Liver (tissue), 8 donors: ENCODE measurements at regions not wholly inside any gene's neighbourhood (a gene's known extent, or its start where the extent isn't known, plus 50 kb on each side); places are given as distances from the start of the nearest gene placed in this dataset.

ENCODE experiments used
- DNase-seq: peaks from one replicate; pipeline ENCODE4 v3.0.0-alpha.2; 2017; ENCODE audit warnings: low spot score
- H3K27ac ChIP-seq, 2 donors: one replicate each; pipeline ENCODE4 v1.7.0; 2013; ENCODE audit warnings: inconsistent platforms in 2 of 2, low read length in 2 of 2, control low read depth in 1 of 2, low read depth in 1 of 2, mild to moderate bottlenecking in 1 of 2
- H3K27me3 ChIP-seq, 4 donors: one replicate each; pipeline versions ENCODE4 v1.6.1 to v1.7.0; 2013; ENCODE audit warnings: low read length in 3 of 4, inconsistent platforms in 1 of 4, mild to moderate bottlenecking in 1 of 4, moderate library complexity in 1 of 4; ENCODE audit not compliant: control insufficient read depth in 4 of 4, insufficient read depth in 4 of 4
- H3K36me3 ChIP-seq, 4 donors: one replicate each; pipeline versions ENCODE4 v1.6.1 to v1.7.0; 2013; ENCODE audit warnings: low read length in 3 of 4, mild to moderate bottlenecking in 3 of 4, low read depth in 1 of 4, moderate library complexity in 1 of 4; ENCODE audit not compliant: control insufficient read depth in 4 of 4, insufficient read depth in 3 of 4
- H3K4me1 ChIP-seq, 4 donors: one replicate each; pipeline versions ENCODE4 v1.6.1 to v1.7.0; 2013; ENCODE audit warnings: low read length in 3 of 4, mild to moderate bottlenecking in 3 of 4, moderate library complexity in 1 of 4; ENCODE audit not compliant: control insufficient read depth in 4 of 4, insufficient read depth in 4 of 4
- H3K4me3 ChIP-seq, 3 donors: one replicate each; pipeline versions ENCODE4 v1.6.1 to v1.7.0; 2013; ENCODE audit warnings: low read length in 3 of 3, control low read depth in 1 of 3, low read depth in 1 of 3, mild to moderate bottlenecking in 1 of 3
- H3K9ac ChIP-seq, 2 donors: one replicate each; pipeline ENCODE4 v1.7.0; 2013; ENCODE audit warnings: low read length in 2 of 2, mild to moderate bottlenecking in 2 of 2, moderate library complexity in 2 of 2, control low read depth in 1 of 2, low read depth in 1 of 2
- H3K9me3 ChIP-seq, 4 donors: one replicate each; pipeline versions ENCODE4 v1.6.1 to v1.7.0; 2013; ENCODE audit warnings: low read length in 3 of 4; ENCODE audit not compliant: control insufficient read depth in 4 of 4
- ATF3 ChIP-seq: IDR thresholded peaks from 2 replicates; pipeline ENCODE4 v1.6.1; 2016; ENCODE audit warnings: antibody characterized with exemption
- CTCF ChIP-seq: fragments of 150-350 bp; IDR thresholded peaks from 2 replicates; pipeline ENCODE4 v1.5.1; 2017; ENCODE audit warnings: improper control_type of control experiment, low read depth, low read length; ENCODE audit not compliant: missing input control
- EGR1 ChIP-seq, 2 donors: IDR thresholded peaks; 2 replicates each; pipeline ENCODE4 v1.6.1; 2016 to 2018; ENCODE audit warnings: antibody characterized with exemption in 2 of 2, low read depth in 2 of 2
- FOXA1 ChIP-seq: IDR thresholded peaks from 2 replicates; pipeline ENCODE4 v1.6.1; 2016; ENCODE audit warnings: antibody characterized with exemption
- FOXA2 ChIP-seq: IDR thresholded peaks from 2 replicates; pipeline ENCODE4 v1.6.1; 2016; ENCODE audit warnings: antibody characterized with exemption
- GABPA ChIP-seq, 2 donors: IDR thresholded peaks in 1 of 2; conservative IDR thresholded peaks in 1 of 2; 2 replicates each; pipeline ENCODE4 v1.6.1; 2016; ENCODE audit warnings: antibody characterized with exemption in 2 of 2, mild to moderate bottlenecking in 1 of 2, moderate library complexity in 1 of 2
- HNF4G ChIP-seq: IDR thresholded peaks from 2 replicates; pipeline ENCODE4 v1.6.1; 2016; ENCODE audit warnings: antibody characterized with exemption
- JUND ChIP-seq, 2 donors: IDR thresholded peaks; 2 replicates each; pipeline ENCODE4 v1.6.1; 2016; ENCODE audit warnings: antibody characterized with exemption in 2 of 2
- MAX ChIP-seq: IDR thresholded peaks from 2 replicates; pipeline ENCODE4 v1.6.1; 2016; ENCODE audit warnings: antibody characterized with exemption
- RAD21 ChIP-seq, 2 donors: IDR thresholded peaks; 2 replicates each; pipeline ENCODE4 v1.6.1; 2016; ENCODE audit warnings: antibody characterized with exemption in 2 of 2, mild to moderate bottlenecking in 2 of 2
- REST ChIP-seq: IDR thresholded peaks from 2 replicates; pipeline ENCODE4 v1.6.1; 2016; ENCODE audit warnings: antibody characterized with exemption, mild to moderate bottlenecking
- RXRA ChIP-seq, 2 donors: IDR thresholded peaks; 2 replicates each; pipeline ENCODE4 v1.6.1; 2017 to 2018; ENCODE audit warnings: antibody characterized with exemption in 2 of 2, mild to moderate bottlenecking in 1 of 2
- SP1 ChIP-seq: IDR thresholded peaks from 2 replicates; pipeline ENCODE4 v1.6.1; 2018; ENCODE audit warnings: antibody characterized with exemption, mild to moderate bottlenecking
- TAF1 ChIP-seq: conservative IDR thresholded peaks from 2 replicates; pipeline ENCODE4 v1.6.1; 2016; ENCODE audit warnings: antibody characterized with exemption, mild to moderate bottlenecking
- ZBTB33 ChIP-seq: IDR thresholded peaks from 2 replicates; pipeline ENCODE4 v1.6.1; 2016; ENCODE audit warnings: antibody characterized with exemption
- WGBS: extraction: QIAGEN DNeasy Blood & Tissue Kit; methylation state at CpG from one replicate; pipeline ENCODE4 v1.1.7; 2013; 5-methylcytosine and 5-hydroxymethylcytosine counted together
- donor health status: healthy.
- donor health status: healthy.
- donor health status: healthy.
- donor health status: healthy.
- donor health status: healthy.

GRCh38 chr16:6153901-6154300, 1056.3 kb upstream of the EEF2KMT start:
- Histone ChIP-seq H3K4me1 (no peaks in the 10 kb centered on the region), H3K27ac (no peak overlapping the region), H3K27me3 (no peaks in the 10 kb centered on the region), H3K4me3 (no peak overlapping the region), H3K9ac (no peak overlapping the region), H3K36me3 (no peaks in the 10 kb centered on the region), H3K9me3 (no peaks in the 10 kb centered on the region)
- 82% methylated on average over 5 of the region's 5 CpGs for WGBS
- DNase-seq = no peak
- TF ChIP-seq HNF4G (no peak), JUND (IDR thresholded peaks at IDR 0.05) (no peak), TAF1 (no peak), GABPA (IDR thresholded peaks at IDR 0.05 in 1 of 2, conservative IDR thresholded peaks at IDR 0.05 in 1 of 2) (no peak), SP1 (no peak), MAX (no peak), CTCF (no peak), FOXA2 (no peak), ATF3 (no peak), RXRA (IDR thresholded peaks at IDR 0.05) (no peak), REST (no peak), ZBTB33 (no peak), FOXA1 (no peak), RAD21 (IDR thresholded peaks at IDR 0.05) (no peak)

- 82% methylated on average over 10 of the region's 10 CpGs for WGBS
- Histone ChIP-seq H3K9ac (no peak overlapping the region), H3K4me3 (no peak overlapping the region), H3K9me3 (peaks cover 0 to 8% (median 2%) of the 10 kb centered on the region in 4 donors), H3K27ac (no peak overlapping the region), H3K4me1 (no peaks in the 10 kb centered on the region), H3K36me3 (no peaks in the 10 kb centered on the region), H3K27me3 (peaks cover 0 to 2% (median 0%) of the 10 kb centered on the region in 4 donors)
- no peak for DNase-seq
- TF ChIP-seq SP1 = no peak
- no peak for TF ChIP-seq EGR1 (IDR thresholded peaks at IDR 0.05; ENCODE audit: low read depth in 2 of 2)
- TF ChIP-seq MAX = no peak
- no peak for TF ChIP-seq RXRA (IDR thresholded peaks at IDR 0.05)
- TF ChIP-seq CTCF = no peak
Observed at GRCh38 chr16:6149031-6149430, 1051.4 kb upstream of the EEF2KMT start.
